MM.1S (cell line): ENCODE measurements at regions not wholly inside any gene's neighbourhood (a gene's known extent, or its start where the extent isn't known, plus 50 kb on each side); places are given as distances from the start of the nearest gene placed in this dataset.

Source experiments
- EZH2 ChIP-seq: fragments of 300-600 bp; sonication (generic); optimal IDR thresholded peaks from 2 replicates; pipeline ENCODE3; 2017; ENCODE audit warnings: low read depth, mild to moderate bottlenecking, antibody characterized with exemption, low read length, mixed read lengths
- TF ChIP-seq, protein P1 (sequence below): fragments of 300-600 bp; sonication (generic); IDR thresholded peaks from 2 replicates; pipeline ENCODE4 v1.5.1; 2016; ENCODE audit warnings: antibody characterized with exemption, low read length, mixed read lengths

DNA sequence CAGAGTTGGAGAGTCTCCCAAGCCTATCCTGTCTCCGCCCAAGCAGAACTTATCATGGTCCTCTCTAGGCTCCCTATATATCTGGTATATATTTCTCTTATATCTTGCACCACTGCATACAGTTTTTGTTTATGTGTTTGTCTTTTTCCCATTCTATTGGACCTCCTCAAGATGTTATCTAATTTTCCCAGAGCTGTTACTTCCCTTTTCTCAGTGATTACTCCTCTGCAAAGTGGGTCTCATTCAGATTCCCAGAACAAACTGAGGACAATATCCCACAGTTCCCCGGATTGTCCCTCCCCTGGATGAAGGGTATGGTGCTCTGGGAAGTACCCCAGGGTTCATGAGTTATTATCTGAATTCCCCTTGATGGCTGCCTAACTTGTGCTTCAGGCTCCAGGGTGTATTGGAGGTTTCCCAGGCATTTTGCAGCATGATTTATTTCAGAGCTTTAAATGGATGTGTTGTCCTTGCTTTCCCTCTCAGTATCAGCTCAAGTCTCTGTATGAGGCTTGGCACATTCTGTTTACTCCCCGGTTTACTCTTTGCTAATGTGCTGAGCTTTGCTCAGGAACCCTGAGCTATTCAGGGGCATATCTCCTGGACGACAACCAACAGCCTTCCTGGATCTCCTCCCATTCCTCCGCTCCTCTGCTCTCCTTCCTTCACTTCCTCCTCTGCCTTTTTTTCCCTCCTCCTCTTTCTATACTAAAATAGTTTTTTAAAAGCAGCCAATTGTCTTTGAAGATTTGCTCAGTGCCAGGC, 329.3 kb downstream of the SPRY2 start:
- TF ChIP-seq, protein P1, sequence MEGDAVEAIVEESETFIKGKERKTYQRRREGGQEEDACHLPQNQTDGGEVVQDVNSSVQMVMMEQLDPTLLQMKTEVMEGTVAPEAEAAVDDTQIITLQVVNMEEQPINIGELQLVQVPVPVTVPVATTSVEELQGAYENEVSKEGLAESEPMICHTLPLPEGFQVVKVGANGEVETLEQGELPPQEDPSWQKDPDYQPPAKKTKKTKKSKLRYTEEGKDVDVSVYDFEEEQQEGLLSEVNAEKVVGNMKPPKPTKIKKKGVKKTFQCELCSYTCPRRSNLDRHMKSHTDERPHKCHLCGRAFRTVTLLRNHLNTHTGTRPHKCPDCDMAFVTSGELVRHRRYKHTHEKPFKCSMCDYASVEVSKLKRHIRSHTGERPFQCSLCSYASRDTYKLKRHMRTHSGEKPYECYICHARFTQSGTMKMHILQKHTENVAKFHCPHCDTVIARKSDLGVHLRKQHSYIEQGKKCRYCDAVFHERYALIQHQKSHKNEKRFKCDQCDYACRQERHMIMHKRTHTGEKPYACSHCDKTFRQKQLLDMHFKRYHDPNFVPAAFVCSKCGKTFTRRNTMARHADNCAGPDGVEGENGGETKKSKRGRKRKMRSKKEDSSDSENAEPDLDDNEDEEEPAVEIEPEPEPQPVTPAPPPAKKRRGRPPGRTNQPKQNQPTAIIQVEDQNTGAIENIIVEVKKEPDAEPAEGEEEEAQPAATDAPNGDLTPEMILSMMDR: no peak
- no peak for TF ChIP-seq EZH2
